GM19395 (cell line): ENCODE measurements at regions not wholly inside any gene's neighbourhood (a gene's known extent, or its start where the extent isn't known, plus 50 kb on each side); places are given as distances from the start of the nearest gene placed in this dataset.
A peak's percentile ranks its signal among the peaks of the same experiment; 100 is the strongest.

ENCODE experiments used
- ATAC-seq: cut with Tn5 transposase; IDR thresholded peaks from one replicate; pipeline ENCODE4 v1.9.1; 2021; ENCODE audit warnings: mild to moderate bottlenecking, moderate library complexity; ENCODE audit not compliant: unreplicated experiment

DNA sequence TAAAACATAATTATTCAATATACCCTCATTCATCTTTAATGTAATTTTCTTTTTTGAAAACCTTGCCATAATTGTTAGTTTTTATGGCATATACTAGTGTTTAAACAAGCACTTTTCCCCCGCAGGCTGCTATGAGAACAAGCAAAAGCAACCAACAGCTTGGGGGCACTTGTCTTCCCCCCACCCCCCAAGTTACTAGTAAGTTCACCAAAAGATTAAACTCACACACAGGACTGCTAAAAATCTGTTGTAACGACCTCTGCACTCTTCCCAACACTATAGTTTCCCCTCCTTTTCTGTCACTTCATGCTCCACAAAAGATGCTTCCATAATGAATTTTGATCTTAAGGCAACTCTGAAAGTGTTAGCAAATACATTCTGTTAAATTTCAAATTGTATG, 474.9 kb upstream of the SOX5 start:
- no peak for ATAC-seq

DNA sequence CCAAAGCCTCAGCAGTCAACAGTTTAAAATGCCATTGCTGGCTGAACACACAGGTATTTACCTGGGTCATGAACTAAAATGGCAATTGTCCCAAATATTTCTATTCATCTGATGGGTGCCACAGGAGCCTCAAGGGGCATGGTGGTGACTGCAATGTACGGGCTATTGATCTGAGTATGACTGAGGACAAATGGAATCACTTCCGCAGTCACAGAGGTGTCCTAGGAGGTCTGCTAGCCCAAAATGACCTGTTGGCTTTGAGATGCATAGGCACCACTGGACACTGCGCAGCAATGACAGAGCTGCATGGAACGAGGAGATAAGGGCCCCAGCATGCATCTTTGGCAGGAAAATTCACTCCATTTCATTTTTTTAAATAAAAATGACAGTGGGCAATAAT, 474.1 kb upstream of the SOX5 start:
- ATAC-seq = no peak

GRCh38 chr12:24421759-24422158, 472.3 kb upstream of the SOX5 start:
- no peak for ATAC-seq

DNA sequence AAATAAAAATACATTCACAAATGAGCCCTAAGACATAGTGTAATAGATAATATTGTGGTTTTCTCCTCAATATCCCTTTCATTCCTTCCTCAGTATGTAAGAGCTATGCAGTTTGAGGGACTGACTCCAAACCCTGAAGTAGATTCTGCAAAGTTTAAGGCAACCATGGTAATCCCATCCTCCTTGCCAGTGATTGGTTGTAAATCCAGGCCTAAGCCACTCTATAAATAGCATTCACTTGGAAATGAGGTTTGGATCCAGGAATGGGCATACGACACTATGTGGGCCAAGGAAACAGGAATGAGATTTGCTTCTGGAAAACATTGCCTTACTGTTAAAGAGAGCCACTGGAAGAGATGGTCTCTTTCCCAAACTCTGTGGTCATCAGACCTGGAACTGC, 468.7 kb upstream of the SOX5 start:
- no peak for ATAC-seq

DNA sequence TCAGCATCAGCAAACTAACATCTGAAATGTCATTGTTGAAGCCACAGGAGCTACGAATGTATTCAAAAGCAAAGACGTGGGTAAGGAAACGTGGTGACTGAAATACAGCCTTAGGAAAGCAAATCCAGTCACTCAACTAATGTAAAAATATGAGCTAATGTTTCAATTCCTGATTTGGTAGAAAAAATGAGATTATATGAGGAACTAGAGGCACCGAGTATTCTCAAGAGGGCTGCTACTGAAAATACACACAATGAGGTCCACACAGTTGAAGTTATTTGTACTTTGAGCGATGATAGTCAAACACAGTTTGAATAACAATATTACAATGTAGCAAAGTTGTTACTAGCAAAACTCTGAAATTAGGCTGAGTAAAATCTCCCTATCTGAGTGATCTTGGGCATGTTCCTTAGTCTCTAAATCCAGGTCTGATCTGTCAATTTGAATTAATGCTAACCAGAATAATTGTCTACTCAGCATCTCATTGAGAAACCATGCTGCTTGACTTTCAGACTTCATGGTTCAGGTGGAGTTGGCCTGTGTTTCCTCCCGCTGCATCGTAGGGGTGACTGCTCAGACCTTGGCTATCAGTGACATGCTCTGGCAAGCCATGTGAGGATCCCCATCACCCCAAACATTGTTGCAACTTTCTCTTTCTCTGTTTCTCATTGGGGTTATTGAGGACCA, 467.1 kb upstream of the SOX5 start:
- ATAC-seq = no peak

GRCh38 chr12:24415934-24416333, 466.5 kb upstream of the SOX5 start:
- ATAC-seq = no peak

DNA sequence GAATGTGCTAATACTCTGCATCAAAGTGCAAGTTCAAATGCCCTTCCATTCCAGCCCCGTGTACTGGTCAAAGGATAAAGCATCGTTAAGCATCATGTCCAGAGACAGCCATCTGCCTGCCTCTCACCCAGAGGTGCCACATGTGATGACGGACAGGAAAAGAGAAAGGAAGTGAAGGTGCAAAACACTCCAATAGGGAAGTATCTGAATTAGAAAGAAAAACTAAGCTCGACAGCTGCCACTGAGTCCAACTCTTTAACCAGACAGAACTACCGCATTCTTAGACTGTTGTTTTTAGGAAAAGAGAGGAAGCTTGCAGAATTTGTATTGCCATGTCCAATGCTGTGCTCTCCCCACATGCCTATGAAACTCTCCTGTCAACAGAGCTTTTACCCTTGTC, 465.0 kb upstream of the SOX5 start:
- no peak for ATAC-seq

DNA sequence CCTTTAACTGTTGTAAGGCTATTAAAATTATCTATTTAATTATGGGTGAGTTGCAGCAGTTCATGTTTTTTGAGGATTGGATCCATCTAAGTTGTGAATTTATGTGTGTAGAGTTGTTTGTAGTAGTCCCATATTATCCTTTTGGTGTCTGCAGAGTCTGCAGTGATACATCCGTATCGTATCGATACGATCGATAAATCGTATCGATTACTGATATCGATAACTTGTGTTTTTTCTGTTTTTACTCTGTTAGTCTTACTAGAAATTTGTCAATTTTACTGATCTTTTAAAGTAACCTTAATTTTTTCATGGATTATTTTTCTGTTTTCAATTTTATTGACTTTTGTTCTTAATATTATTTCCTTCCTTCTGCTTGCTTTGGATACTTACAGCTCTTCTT, 462.5 kb upstream of the SOX5 start:
- ATAC-seq = no peak

DNA sequence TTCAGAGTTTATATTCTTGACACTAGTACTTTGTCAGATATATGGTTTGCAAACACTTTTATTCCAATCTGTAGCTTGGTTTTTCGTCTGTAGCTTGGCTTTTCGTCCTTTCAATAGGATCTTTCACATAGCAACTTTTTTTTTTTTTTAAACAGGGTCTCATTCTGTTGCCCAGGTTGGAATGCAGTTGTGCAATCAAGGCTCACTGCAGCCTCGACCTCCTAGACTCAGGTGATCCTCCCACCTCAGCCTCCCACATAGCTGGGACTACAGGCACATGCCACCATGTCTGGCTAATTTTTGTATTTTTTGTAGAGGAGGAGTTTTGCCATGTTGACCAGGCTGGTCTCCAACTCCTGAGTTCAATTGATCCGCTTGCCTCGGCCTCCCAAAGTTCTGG, 460.4 kb upstream of the SOX5 start:
- no peak for ATAC-seq

DNA sequence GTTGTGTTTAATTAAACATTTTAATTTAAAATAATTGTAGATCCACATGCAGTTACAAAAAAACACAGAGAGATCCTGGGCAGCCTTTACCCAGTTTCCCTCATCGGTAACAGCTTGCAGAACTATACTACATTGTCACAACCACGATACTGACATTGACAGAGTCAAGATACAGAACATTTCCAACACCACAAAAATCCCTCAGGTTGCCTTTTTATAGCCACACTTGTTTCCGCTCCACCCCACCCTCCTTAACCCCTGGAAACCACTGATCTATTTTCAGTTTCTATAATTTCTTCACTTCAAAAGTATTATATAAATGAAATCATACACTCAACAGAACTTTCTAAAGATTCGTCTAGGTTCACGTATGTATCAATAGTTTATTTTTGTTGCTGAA, 458.8 kb upstream of the SOX5 start:
- no peak for ATAC-seq

DNA sequence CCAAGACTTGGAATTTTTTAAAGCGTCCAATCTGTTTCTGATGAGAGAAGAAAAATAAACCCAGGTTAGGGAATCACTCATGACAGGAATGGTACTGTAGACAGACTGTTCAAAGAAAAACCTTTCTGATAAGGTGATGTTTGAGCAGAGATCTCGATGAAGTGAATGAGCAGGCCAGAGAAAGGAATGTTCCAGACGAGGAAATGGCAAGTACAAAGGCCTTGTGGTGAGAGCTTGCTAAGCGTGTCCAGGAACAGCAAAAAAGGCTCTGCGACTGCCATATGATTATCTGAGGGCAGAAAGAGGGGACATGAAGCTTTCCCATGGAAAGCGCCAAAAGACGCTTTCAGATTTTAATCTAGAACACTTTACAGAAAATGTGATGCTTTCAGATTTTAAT, 458.4 kb upstream of the SOX5 start:
- ATAC-seq = no peak

GRCh38 chr12:24404086-24404815, 454.8 kb upstream of the SOX5 start:
- ATAC-seq = no peak

GRCh38 chr12:24400533-24400932, 451.1 kb upstream of the SOX5 start:
- ATAC-seq = no peak

DNA sequence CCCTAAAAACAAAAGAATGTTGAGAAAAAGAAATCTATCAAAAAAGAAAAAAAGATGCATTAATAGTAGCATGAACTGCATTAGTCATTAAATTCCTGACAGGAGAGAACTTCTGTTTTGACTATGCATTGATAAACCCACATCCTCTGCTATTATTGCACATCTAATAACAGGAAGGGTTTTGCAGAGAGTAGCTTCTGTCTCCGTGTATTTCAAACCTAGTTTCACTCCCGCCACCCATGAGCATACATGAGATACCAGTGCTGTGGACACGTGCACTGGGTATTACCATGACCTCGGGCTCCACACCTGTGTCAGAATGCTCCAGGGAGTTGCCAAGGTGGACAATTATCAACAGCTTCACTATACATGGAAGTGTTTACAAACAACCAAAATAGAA, 449.1 kb upstream of the SOX5 start:
- peak; percentile 80 for ATAC-seq

- no peak for ATAC-seq
Measured at GRCh38 chr12:24396224-24396623, 446.8 kb upstream of the SOX5 start.

- no peak for ATAC-seq
Measured at GRCh38 chr12:24394246-24394645, 444.8 kb upstream of the SOX5 start.

- ATAC-seq = no peak
Measured at GRCh38 chr12:24393071-24393470, 443.6 kb upstream of the SOX5 start.

DNA sequence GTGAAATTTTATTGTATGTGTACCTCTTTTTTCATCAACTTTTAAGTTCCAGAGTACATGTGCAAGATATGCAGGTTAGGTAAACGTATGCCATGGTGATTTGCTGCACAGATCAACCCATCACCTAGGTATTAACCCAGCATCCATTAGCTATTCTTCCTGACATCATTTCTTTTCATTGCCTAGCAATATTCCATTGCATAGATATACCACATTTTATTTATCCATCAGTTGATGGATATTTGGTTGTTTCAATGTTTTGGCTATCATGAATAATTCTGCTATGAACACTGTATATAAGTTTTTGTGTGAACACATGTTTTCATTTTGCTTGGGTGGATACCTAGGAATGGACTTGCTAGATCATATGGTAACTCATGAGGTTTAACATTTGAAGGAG, 439.9 kb upstream of the SOX5 start:
- no peak for ATAC-seq

GRCh38 chr12:24387381-24387780, 437.9 kb upstream of the SOX5 start:
- ATAC-seq = no peak

- ATAC-seq = no peak
Measured at GRCh38 chr12:24386836-24387235, 437.4 kb upstream of the SOX5 start.

DNA sequence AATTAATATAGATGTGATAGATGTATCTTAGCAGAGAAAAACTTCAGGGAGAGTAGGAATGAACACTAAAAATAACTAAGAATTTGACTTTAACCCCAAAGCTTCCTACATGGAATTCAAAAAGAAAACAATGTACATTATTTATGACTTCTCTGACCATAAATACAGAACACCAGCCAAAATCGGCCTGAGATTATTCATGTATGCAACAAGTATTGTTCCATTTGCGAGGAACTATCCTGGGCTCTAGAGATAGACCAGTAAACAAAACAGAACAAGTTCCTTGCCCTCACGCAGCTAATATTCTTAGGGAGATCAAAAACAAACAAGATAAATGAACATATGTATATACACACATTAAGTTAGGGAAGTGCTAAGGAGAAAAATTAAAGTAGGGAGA, 432.3 kb upstream of the SOX5 start:
- ATAC-seq = no peak

GRCh38 chr12:24379861-24380521, 430.5 kb upstream of the SOX5 start:
- no peak for ATAC-seq
